NCI-H1694 (cell line): ENCODE measurements at regions not wholly inside any gene's neighbourhood (a gene's known extent, or its start where the extent isn't known, plus 50 kb on each side); places are given as distances from the start of the nearest gene placed in this dataset.

ENCODE experiments used
- DNase-seq: peaks from one replicate; lab custom pipeline; 2025; lab: John Stamatoyannopoulos, UW

GRCh38 chr20:52490711-52491430 is 299.3 kb upstream of the ZFP64 start:
- DNase-seq = no peak

GRCh38 chr20:52484438-52484837 is 292.9 kb upstream of the ZFP64 start:
- DNase-seq = no peak

- DNase-seq = no peak
Measured at GRCh38 chr20:52483382-52483781, 291.8 kb upstream of the ZFP64 start.

GRCh38 chr20:52482044-52482443 is 290.5 kb upstream of the ZFP64 start:
- no peak for DNase-seq

- DNase-seq = peak; percentile 3
Measured at GRCh38 chr20:52481443-52481842, 289.9 kb upstream of the ZFP64 start.

GRCh38 chr20:52476074-52476750 is 284.6 kb upstream of the ZFP64 start:
- DNase-seq = no peak

- peak; percentile 59 for DNase-seq
Measured at GRCh38 chr20:52473186-52473585, 281.6 kb upstream of the ZFP64 start.

GRCh38 chr20:52470561-52470960 is 279.0 kb upstream of the ZFP64 start:
- no peak for DNase-seq

GRCh38 chr20:52469128-52469527 is 277.5 kb upstream of the ZFP64 start:
- no peak for DNase-seq

- DNase-seq = no peak
Measured at GRCh38 chr20:52465991-52466390, 274.4 kb upstream of the ZFP64 start.

GRCh38 chr20:52461582-52461981 is 270.0 kb upstream of the ZFP64 start:
- DNase-seq = no peak

GRCh38 chr20:52459150-52459549 is 267.6 kb upstream of the ZFP64 start:
- no peak for DNase-seq

- no peak for DNase-seq
Measured at GRCh38 chr20:52457826-52458225, 266.2 kb upstream of the ZFP64 start.

- DNase-seq = no peak
Measured at GRCh38 chr20:52454660-52455059, 263.1 kb upstream of the ZFP64 start.

- no peak for DNase-seq
Measured at GRCh38 chr20:52448513-52449232, 257.1 kb upstream of the ZFP64 start.

GRCh38 chr20:52447225-52447551 is 255.6 kb upstream of the ZFP64 start:
- DNase-seq = no peak

GRCh38 chr20:52446421-52447224 is 255.0 kb upstream of the ZFP64 start:
- no peak for DNase-seq

- DNase-seq = no peak
Measured at GRCh38 chr20:52444455-52444854, 252.9 kb upstream of the ZFP64 start.

- DNase-seq = no peak
Measured at GRCh38 chr20:52443874-52444273, 252.3 kb upstream of the ZFP64 start.

GRCh38 chr20:52441710-52442109 is 250.1 kb upstream of the ZFP64 start:
- DNase-seq = no peak

GRCh38 chr20:52439375-52439774 is 247.8 kb upstream of the ZFP64 start:
- no peak for DNase-seq

GRCh38 chr20:52438326-52438963 is 246.9 kb upstream of the ZFP64 start:
- no peak for DNase-seq
